Ovary (tissue), 3 donors: ENCODE measurements at regions not wholly inside any gene's neighbourhood (a gene's known extent, or its start where the extent isn't known, plus 50 kb on each side); places are given as distances from the start of the nearest gene placed in this dataset.

Source experiments
- CTCF ChIP-seq, 3 donors: fragments of 450-650 bp in 2 of 3; fragments of 200-600 bp in 1 of 3; IDR thresholded peaks; one replicate each; pipeline versions ENCODE4 v1.5.1 to v1.8.0; 2016 to 2022; ENCODE audit warnings: antibody characterized with exemption in 3 of 3, mild to moderate bottlenecking in 1 of 3
- EP300 ChIP-seq: sonication (generic); formaldehyde crosslinking; IDR thresholded peaks from one replicate; pipeline ENCODE4 v1.6.1; 2017; ENCODE audit warnings: antibody characterized with exemption
- POLR2A ChIP-seq: fragments of 450-650 bp; IDR thresholded peaks from one replicate; pipeline ENCODE4 v1.6.1; 2017; ENCODE audit warnings: antibody characterized with exemption, mild to moderate bottlenecking, moderate library complexity
- donor health status: DM: no; HTN: no; CAD: no.

- TF ChIP-seq CTCF (IDR thresholded peaks at IDR 0.05) = no peak
- TF ChIP-seq POLR2A = no peak
- TF ChIP-seq EP300 = no peak
These were observed 221.9 kb upstream of the ALCAM start for GRCh38 chr3:105144837-105145236.
